HG02623 (cell line): ENCODE measurements at regions not wholly inside any gene's neighbourhood (a gene's known extent, or its start where the extent isn't known, plus 50 kb on each side); places are given as distances from the start of the nearest gene placed in this dataset.
"Not testable (repeated sequence)": the region's sequence is repeated elsewhere in the genome, so short reads cannot be mapped to it uniquely, and the experiment has no call there.

Experiments
- ATAC-seq: cut with Tn5 transposase; IDR thresholded peaks from one replicate; pipeline ENCODE4 v1.9.1; 2021; ENCODE audit warnings: moderate library complexity; ENCODE audit not compliant: unreplicated experiment

DNA sequence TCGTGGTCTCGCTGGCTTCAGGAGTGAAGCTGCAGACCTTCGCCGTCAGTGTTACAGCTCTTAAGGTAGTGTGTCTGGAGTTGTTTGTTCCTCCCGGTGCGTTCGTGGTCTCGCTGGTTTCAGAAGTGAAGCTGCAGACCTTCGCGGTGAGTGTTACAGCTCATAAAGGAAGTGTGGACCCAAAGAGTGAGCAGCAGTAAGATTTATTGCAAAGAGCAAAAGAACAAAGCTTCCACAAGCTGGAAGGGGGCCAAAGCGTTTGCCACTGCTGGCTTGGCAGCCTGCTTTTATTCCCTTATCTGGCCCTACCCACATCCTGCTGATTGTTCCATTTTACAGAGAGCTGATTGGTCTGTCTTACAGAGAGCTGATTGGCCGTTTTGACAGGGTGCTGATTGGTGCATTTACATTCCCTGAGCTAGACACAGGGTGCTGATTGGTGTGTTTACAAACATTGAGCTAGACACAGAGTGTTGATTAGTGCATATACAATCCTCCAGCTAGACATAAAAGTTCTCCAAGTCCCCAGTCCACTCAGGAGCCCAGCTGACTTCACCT, 1256.0 kb downstream of the STIM2 start:
- ATAC-seq, result not testable (repeated sequence)

DNA sequence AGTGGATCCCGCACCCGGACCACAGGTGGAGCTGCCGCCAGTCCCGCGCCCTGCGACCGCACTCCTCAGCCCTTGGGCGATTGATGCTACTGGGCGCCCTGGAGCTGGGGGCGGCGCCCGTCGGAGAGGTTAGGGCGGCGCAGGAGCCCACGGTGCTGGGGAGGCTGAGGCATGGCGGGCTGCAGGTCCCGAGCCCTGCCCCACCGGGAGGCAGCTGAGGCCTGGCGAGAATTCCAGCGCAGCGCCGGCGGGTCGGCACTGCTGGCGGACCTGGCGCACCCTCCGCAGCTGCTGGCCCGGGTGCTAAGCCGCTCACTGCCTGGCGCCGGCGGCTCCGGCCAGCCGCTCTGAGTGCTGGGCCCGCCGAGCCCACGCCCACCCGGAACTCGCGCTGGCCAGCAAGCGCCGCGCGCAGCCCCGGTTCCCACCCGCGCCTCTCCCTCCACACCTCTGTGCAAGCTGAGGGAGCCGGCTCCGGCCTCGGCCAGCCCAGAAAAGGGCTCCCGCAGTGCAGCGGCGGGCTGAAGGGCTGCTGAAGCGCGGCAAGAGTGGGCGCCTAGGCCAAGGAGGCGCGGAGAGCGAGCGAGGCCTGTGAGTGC, 1256.5 kb downstream of the STIM2 start:
- no peak for ATAC-seq

DNA sequence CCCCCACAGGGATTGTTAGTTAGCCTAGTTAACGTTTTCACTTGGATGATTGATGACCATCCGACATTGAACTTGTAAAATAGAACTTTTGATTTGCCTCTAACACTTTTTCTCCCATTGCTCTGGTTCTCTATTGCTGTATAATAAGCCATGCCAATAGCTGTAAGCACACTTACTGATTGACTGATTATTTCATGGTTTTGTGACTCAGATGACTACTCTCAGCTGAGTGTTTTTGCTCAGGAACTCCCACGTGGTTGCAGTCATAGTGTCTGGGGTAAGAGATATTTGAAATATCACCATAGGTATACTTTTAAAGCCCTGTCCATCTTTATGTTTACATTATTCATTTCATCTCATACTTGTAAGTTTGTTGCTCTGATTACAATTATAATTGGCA, 1285.5 kb downstream of the STIM2 start:
- no peak for ATAC-seq

DNA sequence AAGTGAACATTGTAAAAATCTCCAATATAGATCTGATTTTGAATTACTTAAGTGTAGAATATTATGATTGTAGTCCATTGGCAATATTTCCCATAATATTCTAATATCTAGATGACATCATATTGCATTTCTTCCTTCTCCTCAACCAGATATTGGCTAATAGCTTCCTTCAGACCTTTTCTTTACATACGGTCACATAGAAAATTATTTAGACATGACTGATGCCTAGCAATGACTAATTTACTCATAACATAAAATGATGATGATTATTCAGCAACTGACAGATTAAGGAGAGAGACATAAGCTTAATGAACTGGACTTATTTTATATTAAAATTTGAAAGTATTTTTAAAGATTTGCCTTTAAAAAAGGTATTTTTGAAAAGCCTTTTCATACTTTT, 1287.6 kb downstream of the STIM2 start:
- no peak for ATAC-seq

DNA sequence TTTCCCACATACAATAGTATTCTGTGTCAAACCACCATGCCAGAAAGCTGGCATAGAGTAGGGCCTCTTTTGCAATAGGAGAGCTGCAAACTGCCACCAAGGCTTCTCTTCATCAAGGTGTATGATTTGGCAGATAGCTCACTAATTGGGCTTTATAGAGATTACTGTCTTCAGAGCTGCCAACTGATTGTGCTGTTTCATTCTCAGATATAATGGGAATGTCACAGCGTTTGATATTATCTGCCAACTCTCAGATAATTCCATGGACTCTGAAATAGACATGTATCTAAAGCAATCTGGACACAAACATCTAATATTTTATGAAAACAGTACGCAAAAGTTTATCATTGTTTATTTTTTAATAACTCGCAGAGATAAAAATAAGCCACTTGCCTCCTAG, 1289.1 kb downstream of the STIM2 start:
- no peak for ATAC-seq

DNA sequence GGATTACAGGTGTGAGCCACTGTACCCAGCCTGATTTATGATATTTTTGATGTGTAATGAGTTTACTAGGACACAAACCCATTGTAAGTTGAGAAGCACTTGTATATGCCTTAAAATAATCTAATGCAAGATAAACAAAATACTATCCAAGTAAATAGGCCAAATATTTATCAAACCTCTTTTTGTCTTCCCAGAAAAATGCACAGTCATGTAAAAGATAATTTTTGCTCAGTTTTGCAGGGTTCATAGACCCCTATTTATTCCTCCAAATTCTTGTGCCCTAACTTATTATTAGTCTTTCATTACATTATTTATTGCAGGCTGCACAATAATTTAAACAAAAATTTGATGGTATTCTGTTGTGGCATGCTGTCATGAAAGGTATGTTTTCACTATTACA, 1290.7 kb downstream of the STIM2 start:
- ATAC-seq, result no peak

DNA sequence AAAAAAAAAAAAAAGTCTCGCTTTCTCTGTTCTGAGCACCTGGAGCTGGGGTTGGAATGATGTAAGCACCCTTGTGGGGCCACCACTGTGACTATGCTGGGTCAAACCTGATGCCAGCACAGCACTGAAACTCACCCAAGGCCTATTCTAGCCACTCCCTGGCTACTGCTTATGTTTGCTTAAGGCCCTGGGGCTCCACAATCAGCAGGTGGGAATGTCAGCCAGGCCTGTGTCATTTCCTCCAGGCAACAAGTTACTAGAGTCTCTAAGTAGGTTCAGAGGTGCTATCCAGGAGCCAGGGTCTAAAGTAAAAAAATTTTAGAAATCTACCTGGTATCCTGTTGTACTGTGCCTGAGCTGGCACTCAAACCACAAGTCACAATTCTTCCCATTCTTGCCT, 1306.8 kb downstream of the STIM2 start:
- no peak for ATAC-seq

DNA sequence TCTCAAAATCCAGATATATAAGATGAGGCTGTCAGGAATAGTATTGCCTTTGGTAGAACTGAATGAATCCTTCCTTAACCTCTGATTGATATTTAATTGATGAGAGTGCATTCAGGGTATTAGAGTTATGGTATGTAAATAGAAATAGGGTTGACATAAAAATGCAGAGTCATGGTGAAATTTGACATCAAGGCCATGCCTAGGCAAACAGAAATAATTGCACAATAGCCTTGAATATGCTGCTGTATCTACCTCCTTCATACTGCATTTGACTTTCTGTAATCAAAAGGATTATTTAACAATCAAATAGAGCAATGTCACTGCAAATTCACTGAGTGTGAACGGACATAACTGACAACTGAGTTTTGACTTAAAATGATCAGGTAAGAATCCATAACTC, 1316.3 kb downstream of the STIM2 start:
- ATAC-seq, result no peak

DNA sequence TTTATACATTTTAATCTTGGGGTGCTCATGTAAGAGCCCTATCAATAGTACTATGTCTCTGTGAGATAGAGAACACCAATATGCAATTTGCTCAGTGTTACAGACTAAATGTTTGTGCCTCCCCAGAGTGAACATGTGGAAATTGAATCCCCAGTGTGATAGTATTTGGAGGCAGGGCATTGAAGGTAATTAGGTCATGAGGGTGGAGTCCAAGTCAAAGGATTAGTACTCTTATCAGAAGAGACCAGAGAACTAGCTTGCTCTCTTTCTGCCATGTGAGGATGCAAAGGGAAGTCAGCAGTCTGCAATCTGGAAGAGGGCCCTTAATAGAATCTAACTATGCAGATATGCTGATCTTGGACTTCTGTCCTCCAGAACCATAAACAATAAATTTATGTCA, 1317.0 kb downstream of the STIM2 start:
- no peak for ATAC-seq

DNA sequence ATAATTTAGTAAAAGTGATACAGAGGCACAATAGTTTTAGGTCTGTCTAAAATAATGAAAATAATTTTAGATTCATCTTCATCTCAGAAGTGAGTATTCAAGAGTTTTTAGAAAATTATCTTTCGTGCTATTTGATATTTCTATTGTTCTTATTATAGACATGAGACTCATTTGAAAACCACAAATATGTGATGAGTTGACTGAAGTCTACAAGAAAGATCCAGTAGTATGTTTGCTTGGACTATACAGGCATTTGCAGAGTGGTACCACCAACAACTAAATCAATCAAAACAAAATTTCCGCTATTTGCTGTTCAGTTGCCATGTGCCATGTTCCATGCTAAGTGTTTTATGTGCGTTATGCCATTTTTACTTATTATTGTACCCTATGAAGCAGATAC, 1318.5 kb downstream of the STIM2 start:
- ATAC-seq, result no peak

DNA sequence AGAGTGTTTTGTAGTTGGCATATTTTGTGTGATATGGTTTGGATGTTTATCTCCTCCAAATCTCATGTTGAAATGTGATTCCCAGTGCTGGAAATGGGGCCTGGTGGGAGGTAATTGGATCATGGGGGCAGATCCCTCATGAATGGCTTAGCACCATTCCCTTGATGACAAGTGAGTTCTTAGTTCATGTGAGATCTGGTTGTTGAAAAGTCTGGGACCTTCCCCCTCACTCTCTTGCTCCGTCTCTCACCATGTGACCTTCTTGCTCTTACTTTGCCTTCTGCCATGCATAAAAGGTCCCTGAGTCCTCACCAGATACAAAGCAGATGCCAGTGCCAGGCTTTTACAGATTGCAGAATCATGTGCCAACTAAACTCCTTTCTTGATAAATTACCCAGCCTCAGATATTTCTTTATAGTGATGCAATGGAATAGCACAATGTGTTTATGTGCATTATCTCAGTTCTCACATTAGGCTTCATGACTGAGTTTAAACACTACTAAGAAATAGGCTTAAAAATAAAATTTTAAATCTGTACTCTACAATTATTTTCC, 1348.8 kb downstream of the STIM2 start:
- no peak for ATAC-seq

DNA sequence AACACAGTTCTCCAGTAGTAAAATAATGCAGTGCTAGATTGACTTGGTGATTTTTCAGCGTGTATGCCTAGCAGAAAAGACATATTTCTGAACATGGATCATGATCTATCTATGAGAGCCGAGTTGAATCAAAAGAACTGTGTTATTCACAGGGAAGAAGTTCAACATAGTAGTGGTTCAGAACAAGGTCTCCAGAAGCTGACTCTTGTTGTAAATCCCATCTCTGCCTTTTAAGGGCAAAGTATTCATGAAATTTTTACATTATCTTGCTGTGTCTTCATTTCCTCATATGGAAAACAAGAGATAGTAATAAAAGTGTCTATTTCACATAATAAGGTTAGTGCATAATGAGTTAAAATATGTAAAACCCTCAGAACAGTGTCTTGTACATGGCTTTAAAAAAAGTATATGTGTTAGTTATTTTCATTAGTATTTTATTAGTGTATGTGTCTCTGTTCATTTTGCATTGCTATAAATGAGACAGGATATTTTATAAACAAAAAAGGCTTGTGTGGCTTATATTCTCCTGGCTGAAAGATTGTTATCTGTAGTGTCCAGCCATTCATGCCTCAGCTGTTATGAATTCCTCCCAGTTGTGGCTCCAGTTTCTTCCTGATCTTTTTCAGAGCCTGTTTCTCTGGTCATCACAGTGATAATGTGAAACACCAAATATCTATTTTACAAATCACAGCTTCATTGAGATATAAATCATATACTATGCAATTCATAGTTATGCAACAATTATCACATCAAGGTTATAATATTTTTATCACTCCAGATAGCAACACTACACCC, 1351.2 kb downstream of the STIM2 start:
- ATAC-seq, result no peak

DNA sequence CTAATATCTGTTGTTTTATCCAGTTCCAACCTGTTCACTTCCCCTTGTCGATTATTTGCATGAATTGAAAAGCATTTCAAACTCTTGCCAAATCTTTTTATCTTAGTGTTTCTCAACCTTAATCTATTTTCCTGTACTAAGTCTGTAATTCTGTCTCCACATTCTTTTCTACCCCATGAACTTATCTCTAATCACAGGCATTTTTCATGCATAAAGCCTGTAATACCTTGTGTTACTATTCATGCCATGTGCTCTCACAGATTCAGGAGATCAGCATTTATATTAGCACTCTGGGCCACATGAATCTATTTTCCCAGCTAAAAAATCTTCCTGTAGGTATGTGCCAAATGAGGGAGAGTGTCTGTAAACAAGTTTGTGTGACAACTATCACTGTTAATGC, 1360.9 kb downstream of the STIM2 start:
- no peak for ATAC-seq

DNA sequence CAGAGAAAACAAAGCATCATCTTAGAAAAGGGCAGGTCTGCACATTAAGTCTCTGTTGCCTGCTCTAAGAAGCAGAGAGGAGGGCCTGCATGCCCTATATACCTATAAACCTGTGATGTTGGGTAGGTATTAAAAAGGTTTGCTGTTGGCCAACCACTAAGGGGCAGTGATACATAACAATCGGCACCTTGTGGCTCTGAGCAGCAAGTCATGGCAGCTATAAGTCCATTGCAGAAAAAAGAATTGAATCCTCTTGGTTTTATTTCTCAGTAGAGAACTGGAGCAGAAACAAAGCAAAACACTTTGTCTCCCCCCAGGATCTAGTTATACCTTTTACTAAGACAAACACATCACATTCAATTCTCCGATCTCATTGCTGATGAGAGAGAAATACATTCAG, 1364.4 kb downstream of the STIM2 start:
- ATAC-seq, result no peak

DNA sequence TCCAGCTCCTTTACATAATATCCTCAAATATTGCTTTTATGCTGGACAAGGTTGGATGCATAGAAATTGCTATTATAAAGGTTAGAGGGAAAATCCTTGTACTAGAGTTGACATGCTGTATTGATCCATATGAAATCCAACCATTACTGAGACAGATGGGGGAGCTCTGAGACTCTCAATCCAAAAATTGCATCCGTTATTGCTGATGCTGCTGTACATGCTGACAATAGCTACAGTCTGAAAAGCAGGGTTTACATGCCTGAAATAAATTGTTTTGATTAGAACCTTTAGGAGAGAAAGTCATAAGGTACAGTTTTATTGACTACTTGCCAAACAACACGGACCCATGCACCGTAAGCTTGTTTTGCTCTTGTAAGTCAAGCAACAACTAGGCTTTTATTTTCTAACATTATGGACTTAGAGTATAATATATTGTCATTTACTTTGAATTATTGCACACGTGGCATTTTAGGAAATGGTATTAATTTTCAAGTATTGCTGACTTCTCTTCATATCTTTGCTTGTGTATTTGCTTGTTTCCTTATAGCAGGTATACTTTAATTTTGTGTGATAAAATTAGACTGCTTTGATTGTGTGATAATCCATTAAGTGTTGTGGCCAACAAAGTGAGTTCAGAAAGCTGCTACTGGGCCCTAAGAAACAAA, 1365.2 kb downstream of the STIM2 start:
- ATAC-seq, result no peak

DNA sequence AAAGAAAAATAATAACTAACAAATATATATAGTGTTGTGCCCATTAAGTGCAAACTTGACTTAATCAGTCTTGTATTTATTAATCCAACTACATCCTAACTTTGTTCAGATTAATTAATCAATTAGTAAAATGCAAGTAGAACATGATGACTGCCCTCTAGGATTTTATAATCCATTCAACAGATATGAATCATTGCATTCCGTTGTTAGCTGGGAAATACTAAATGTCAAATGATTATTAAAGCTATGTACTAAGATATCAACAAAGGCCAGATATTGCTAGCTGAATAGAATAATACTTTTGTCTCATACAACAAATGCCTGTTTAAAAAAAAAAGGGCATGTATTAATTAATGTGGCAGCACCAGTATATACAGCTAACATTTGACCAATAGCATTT, 1366.3 kb downstream of the STIM2 start:
- no peak for ATAC-seq

DNA sequence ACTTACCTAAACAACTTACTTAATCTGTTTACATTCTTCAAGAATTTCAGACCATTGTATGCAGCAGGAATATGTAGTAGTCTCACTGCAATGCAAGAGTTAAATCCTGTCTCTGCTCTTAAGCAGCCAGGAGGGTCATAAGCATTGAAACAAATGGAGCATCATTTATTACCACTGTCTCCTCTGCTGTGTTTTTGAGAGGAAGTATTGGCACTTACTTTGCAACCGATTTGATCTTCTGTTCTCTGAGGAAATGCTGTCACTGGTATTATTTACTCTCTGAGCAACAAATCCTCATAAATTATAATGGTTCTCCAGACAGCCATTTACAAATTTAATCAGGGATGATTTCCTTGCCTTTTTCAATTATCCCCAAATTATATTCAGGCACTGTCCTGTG, 1367.1 kb downstream of the STIM2 start:
- ATAC-seq, result no peak

DNA sequence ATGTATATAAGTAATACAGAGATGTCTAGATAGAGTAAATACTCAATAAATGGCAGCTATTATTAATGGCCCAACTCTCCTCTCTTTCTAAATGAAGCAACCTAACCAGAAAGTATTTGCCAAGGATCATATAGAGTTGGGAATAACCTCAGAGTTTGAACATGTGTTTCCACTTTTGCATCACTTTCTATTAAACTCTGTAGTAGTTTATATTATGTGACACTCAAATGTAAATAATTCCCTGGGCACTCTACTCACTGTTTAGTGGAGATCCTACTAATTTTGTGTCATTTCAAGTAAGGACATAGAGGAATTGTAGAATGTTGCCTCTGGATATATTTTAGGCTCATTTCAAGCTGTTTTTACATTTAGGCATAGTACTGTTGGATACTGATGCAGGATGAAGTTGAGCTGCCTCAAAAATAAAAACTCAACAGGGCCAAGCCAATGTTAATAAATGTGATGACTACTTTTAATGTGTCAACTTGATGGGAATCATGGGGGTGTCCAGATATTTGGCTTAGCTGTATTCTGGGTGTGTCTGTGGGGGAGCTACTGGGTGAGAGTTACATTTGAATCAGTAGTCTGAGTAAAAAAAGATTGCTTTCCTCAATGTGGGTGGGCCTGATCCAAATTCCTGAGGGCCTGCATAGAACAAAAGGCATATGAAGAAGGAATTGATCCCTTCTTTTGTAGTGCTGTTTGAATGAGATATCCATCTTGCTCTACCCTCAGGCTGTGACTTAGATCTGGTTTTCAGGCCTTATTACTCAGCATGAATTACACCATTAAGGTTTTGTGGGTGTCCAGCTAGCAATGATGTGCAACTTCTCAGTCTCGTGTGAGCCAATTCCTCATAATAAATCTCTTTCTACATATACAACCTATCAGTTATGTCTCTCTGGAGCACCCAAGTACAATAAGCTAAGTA, 1368.2 kb downstream of the STIM2 start:
- no peak for ATAC-seq

DNA sequence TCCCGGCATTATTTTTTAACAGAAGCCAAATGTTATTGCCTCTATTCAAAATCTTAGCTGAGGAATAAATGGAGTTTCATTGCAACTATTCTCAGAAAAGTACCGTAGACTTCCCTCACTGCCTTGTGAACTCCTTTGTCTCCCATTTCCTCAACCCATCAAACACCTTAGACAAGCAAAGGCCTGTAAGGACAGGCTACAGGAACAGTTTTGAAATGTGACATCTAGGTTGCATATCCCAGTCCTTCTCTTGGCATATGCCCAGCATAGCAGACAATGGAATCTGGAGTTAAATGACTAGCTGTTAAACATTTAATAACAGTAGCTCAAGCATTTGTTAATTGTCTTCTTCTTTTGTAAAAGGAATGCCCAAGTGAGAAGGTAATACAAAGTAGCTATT, 1371.7 kb downstream of the STIM2 start:
- no peak for ATAC-seq

DNA sequence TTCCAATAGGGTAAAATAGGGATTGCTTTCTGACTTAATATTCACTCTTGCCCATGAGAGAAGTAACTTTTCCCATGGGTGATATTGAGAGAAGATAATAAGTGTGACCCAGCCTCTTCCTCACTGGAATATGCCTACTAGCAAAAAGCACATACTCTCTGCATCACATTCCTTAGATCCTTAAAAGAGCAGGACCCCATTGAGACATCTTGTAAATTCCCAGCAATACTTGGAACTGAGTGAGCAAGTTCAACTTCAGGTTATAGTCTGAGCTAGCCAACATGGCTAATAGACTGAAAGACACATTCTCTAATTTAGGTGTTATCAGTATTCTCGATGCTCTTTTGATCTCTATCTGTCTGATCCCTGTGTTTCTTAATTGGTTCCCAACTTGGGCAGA, 1372.3 kb downstream of the STIM2 start:
- no peak for ATAC-seq

DNA sequence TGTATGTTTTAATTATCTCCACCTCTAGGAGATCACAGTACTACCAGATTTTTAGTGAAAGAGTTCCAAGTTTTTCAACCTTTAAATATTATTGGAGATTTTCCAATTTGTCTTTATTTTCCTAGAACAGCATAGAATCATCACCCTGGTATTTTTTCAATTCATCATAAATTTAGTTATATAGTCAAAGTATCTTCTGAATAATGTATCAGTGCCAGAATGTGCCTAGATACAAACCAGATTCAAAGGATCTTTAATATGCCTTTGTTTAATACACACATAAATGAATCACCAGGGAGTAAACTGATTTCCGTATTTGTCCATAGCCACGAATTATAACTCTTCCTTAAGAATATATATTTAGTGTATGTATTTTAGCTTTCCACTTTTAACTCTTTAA, 1373.1 kb downstream of the STIM2 start:
- ATAC-seq, result no peak
